Gastrocnemius medialis (tissue), 4 donors: ENCODE measurements at regions not wholly inside any gene's neighbourhood (a gene's known extent, or its start where the extent isn't known, plus 50 kb on each side); places are given as distances from the start of the nearest gene placed in this dataset.

Source experiments
- POLR2A ChIP-seq, 2 donors: fragments of 450-650 bp; IDR thresholded peaks; one replicate each; pipeline ENCODE4 v1.6.1; 2017; ENCODE audit warnings: antibody characterized with exemption in 2 of 2, mild to moderate bottlenecking in 2 of 2, moderate library complexity in 2 of 2
- TF ChIP-seq, protein P1 (sequence below), 5 experiments: fragments of 450-650 bp in 3 of 5; fragments of 200-600 bp in 2 of 5; sonication (generic) in 2 of 5; IDR thresholded peaks in 4 of 5; conservative IDR thresholded peaks in 1 of 5; 1 replicate in 4 of 5; 2 replicates in 1 of 5; pipeline ENCODE4 v1.5.1; 2016 to 2019; ENCODE audit warnings: antibody characterized with exemption in 5 of 5, mild to moderate bottlenecking in 3 of 5, moderate library complexity in 3 of 5

- TF ChIP-seq, protein P1, sequence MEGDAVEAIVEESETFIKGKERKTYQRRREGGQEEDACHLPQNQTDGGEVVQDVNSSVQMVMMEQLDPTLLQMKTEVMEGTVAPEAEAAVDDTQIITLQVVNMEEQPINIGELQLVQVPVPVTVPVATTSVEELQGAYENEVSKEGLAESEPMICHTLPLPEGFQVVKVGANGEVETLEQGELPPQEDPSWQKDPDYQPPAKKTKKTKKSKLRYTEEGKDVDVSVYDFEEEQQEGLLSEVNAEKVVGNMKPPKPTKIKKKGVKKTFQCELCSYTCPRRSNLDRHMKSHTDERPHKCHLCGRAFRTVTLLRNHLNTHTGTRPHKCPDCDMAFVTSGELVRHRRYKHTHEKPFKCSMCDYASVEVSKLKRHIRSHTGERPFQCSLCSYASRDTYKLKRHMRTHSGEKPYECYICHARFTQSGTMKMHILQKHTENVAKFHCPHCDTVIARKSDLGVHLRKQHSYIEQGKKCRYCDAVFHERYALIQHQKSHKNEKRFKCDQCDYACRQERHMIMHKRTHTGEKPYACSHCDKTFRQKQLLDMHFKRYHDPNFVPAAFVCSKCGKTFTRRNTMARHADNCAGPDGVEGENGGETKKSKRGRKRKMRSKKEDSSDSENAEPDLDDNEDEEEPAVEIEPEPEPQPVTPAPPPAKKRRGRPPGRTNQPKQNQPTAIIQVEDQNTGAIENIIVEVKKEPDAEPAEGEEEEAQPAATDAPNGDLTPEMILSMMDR (IDR thresholded peaks at IDR 0.05 in 4 of 5, conservative IDR thresholded peaks at IDR 0.05 in 1 of 5) = no peak
- no peak for TF ChIP-seq POLR2A (IDR thresholded peaks at IDR 0.05)
These were observed 162.8 kb downstream of the BRD1 start for GRCh38 chr22:49664891-49665290.
